ENCODE measurements at regions not wholly inside any gene's neighbourhood (a gene's known extent, or its start where the extent isn't known, plus 50 kb on each side); places are given as distances from the start of the nearest gene placed in this dataset.

GRCh38 chr11:122418032-122418431, 237.5 kb upstream of the UBASH3B start:
- 0% methylated on average over 3 of the region's 3 CpGs for WGBS (ENCODE audit: insufficient coverage, low coverage, missing lambda C conversion rate)
- Histone ChIP-seq H3K4me3 (no peak overlapping the region), H3K4me1 (replicated peaks in 1 of 2; ENCODE audit: control insufficient read depth in 2 of 2, insufficient read depth in 2 of 2, low read length in 2 of 2) (no peaks in the 10 kb centered on the region), H3K27ac (ENCODE audit: extremely low read depth, low read depth, low read length) (no peak overlapping the region), H3K79me2 (ENCODE audit: control insufficient read depth, insufficient read depth, low read length) (no peaks in the 10 kb centered on the region), H4K20me1 (replicated peaks; ENCODE audit: control insufficient read depth, insufficient read depth, low read length) (no peaks in the 10 kb centered on the region), H3K27me3 (ENCODE audit: control insufficient read depth in 2 of 2, insufficient read depth in 2 of 2, low read length in 2 of 2) (no peaks in the 10 kb centered on the region), H2AFZ (ENCODE audit: low read depth, low read length) (no peak overlapping the region), H3K4me2 (ENCODE audit: insufficient read depth, low read length) (no peak overlapping the region), H3K36me3 (ENCODE audit: control insufficient read depth, insufficient read depth, low read length) (no peaks in the 10 kb centered on the region), H3K9me1 (ENCODE audit: control insufficient read depth, insufficient read depth, low read length) (no peaks in the 10 kb centered on the region), H3K9ac (ENCODE audit: insufficient read depth in 1 of 2, low read depth in 2 of 2, low read length in 2 of 2) (no peak overlapping the region), H3K9me3 (replicated peaks; ENCODE audit: control insufficient read depth, insufficient read depth, low read depth, low read length) (no peaks in the 10 kb centered on the region)
- in situ Hi-C loops (cut with MboI), result no loop called here
- intact Hi-C loops (cut with micrococcal nuclease), result no loop called here
- DNase-seq (ENCODE audit: extremely low read depth in 1 of 4, low spot score in 3 of 4) (no peak), ATAC-seq (no peak), FAIRE-seq (no peak)
- BruUV-seq (replicated peaks), result no TSS peak
- ChIA-PET CTCF (ENCODE audit: low intra/inter-chr PET ratio) (no interaction called here), POLR2A (no interaction called here)
- TF ChIP-seq NR2F6 (CRISPR knock-in tag; IDR thresholded peaks at IDR 0.05), result no peak
- TF ChIP-seq FOS (IDR thresholded peaks at IDR 0.05; ENCODE audit: extremely low read depth, insufficient read length), result no peak
- no peak for TF ChIP-seq EP300 (IDR thresholded peaks at IDR 0.05; ENCODE audit: low read length)
- TF ChIP-seq RFX1 (IDR thresholded peaks at IDR 0.05), result no peak
- no peak for TF ChIP-seq ZNF121 (CRISPR knock-in tag; conservative IDR thresholded peaks at IDR 0.05)

- Histone ChIP-seq H3K27ac (ENCODE audit: extremely low read depth, low read depth, low read length) (no peak overlapping the region), H3K27me3 (ENCODE audit: control insufficient read depth in 2 of 2, insufficient read depth in 2 of 2, low read length in 2 of 2) (no peaks in the 10 kb centered on the region), H3K4me2 (ENCODE audit: insufficient read depth, low read length) (no peak overlapping the region), H3K36me3 (ENCODE audit: control insufficient read depth, insufficient read depth, low read length) (no peaks in the 10 kb centered on the region), H3K79me2 (ENCODE audit: control insufficient read depth, insufficient read depth, low read length) (no peaks in the 10 kb centered on the region), H3K4me3 (no peak overlapping the region), H2AFZ (ENCODE audit: low read depth, low read length) (no peak overlapping the region), H3K9ac (ENCODE audit: insufficient read depth in 1 of 2, low read depth in 2 of 2, low read length in 2 of 2) (no peak overlapping the region), H3K9me3 (replicated peaks; ENCODE audit: control insufficient read depth, insufficient read depth, low read depth, low read length) (no peaks in the 10 kb centered on the region), H3K4me1 (replicated peaks in 1 of 2; ENCODE audit: control insufficient read depth in 2 of 2, insufficient read depth in 2 of 2, low read length in 2 of 2) (no peaks in the 10 kb centered on the region), H3K9me1 (ENCODE audit: control insufficient read depth, insufficient read depth, low read length) (no peaks in the 10 kb centered on the region), H4K20me1 (replicated peaks; ENCODE audit: control insufficient read depth, insufficient read depth, low read length) (no peaks in the 10 kb centered on the region)
- intact Hi-C loops (cut with micrococcal nuclease) (no loop called here), in situ Hi-C loops (cut with MboI) (no loop called here)
- DNase-seq (ENCODE audit: extremely low read depth in 1 of 4, low spot score in 3 of 4) (no peak), ATAC-seq (no peak), FAIRE-seq (no peak)
- WGBS (ENCODE audit: insufficient coverage, low coverage, missing lambda C conversion rate), result 4% methylated on average over 2 of the region's 2 CpGs
- no TSS peak for BruUV-seq (replicated peaks)
- ChIA-PET CTCF (ENCODE audit: low intra/inter-chr PET ratio) (no interaction called here), POLR2A (no interaction called here)
- TF ChIP-seq DNMT1 (IDR thresholded peaks at IDR 0.05), result no peak
- TF ChIP-seq NELFE (IDR thresholded peaks at IDR 0.05; ENCODE audit: insufficient read depth, insufficient read length), result no peak
- no peak for TF ChIP-seq NUFIP1 (IDR thresholded peaks at IDR 0.05; ENCODE audit: partially characterized antibody)
- TF ChIP-seq ETS1 (conservative IDR thresholded peaks at IDR 0.05; ENCODE audit: control insufficient read depth, low read depth, low read length), result no peak
- TF ChIP-seq BCL6 (CRISPR knock-in tag; IDR thresholded peaks at IDR 0.05), result no peak
- TF ChIP-seq ZNF232 (CRISPR knock-in tag; IDR thresholded peaks at IDR 0.05), result no peak
- TF ChIP-seq CBFA2T3 (IDR thresholded peaks at IDR 0.05), result no peak
- TF ChIP-seq RUNX1 (IDR thresholded peaks at IDR 0.05; ENCODE audit: low read depth), result no peak
- TF ChIP-seq ZNF764 (CRISPR knock-in tag; IDR thresholded peaks at IDR 0.05; ENCODE audit: low read depth), result no peak
- no peak for TF ChIP-seq TFAP4 (CRISPR knock-in tag; IDR thresholded peaks at IDR 0.05; ENCODE audit: borderline replicate concordance)
Measured at GRCh38 chr11:122414406-122415018, 241.0 kb upstream of the UBASH3B start.

All from K562 (cell line).